Endothelial cell of umbilical vein (primary cell): ENCODE measurements at regions not wholly inside any gene's neighbourhood (a gene's known extent, or its start where the extent isn't known, plus 50 kb on each side); places are given as distances from the start of the nearest gene placed in this dataset.

ENCODE experiments used
- BruUV-seq: library from RNA; stranded (reverse); fragments of 400-500 nt; replicated peaks from 2 replicates; lab custom pipeline; 2021; lab: Mats Ljungman, UMichigan
- CTCF ChIA-PET: fragments of 300-600, 350-600 bp; sonication (Branson Sonifier 250); formaldehyde crosslinking; loops from one replicate; lab custom pipeline; 2021; ENCODE audit warnings: antibody characterized with exemption, inconsistent platforms; lab: Charles Lee
- POLR2A ChIA-PET: fragments of 300-600, 350-600 bp; sonication (Branson Sonifier 250); formaldehyde crosslinking; loops from one replicate; lab custom pipeline; 2021; ENCODE audit warnings: antibody characterized with exemption, inconsistent platforms; lab: Charles Lee
- DNase-seq: peaks from one replicate; pipeline ENCODE4 v3.0.0-alpha.2; 2011; ENCODE audit warnings: low read depth, low spot score
- FAIRE-seq: peaks from 2 replicates; lab custom pipeline; 2011; peaks lifted over from hg19 to GRCh38; lab: Jason Lieb, UNC
- H2AFZ ChIP-seq: 2 replicates; pipeline ENCODE4 v1.6.0; 2012; ENCODE audit warnings: low read depth, low read length, control low read depth, inconsistent platforms
- H3K27ac ChIP-seq: 2 replicates; pipeline ENCODE4 v1.5.1; 2011; ENCODE audit warnings: low read depth, mild to moderate bottlenecking, control low read depth, low read length, moderate library complexity; ENCODE audit not compliant: insufficient read depth
- H3K27me3 ChIP-seq, 2 experiments: 2 replicates each; pipeline versions ENCODE4 v1.6.0 to v1.6.1; 2011; ENCODE audit warnings: low read length in 2 of 2, mixed read lengths in 1 of 2; ENCODE audit not compliant: control insufficient read depth in 2 of 2, insufficient read depth in 2 of 2
- H3K36me3 ChIP-seq, 2 experiments: 2 replicates in 1 of 2; 3 replicates in 1 of 2; pipeline ENCODE4 v1.5.1; 2011; ENCODE audit warnings: low read length in 2 of 2, mild to moderate bottlenecking in 1 of 2, moderate library complexity in 1 of 2; ENCODE audit not compliant: control insufficient read depth in 2 of 2, insufficient read depth in 2 of 2; ENCODE audit errors: extremely low read depth in 1 of 2
- H3K4me1 ChIP-seq: 3 replicates; pipeline ENCODE4 v1.5.1; 2011; ENCODE audit warnings: mild to moderate bottlenecking, low read length; ENCODE audit not compliant: control insufficient read depth, insufficient read depth; ENCODE audit errors: extremely low read depth
- H3K4me2 ChIP-seq: 2 replicates; pipeline ENCODE4 v1.6.1; 2011; ENCODE audit warnings: low read length, control low read depth, mixed read lengths; ENCODE audit not compliant: insufficient read depth
- H3K4me3 ChIP-seq, 3 experiments: fragments of 200-600 bp in 1 of 3; sonication (generic), shearing (Covaris generic) in 1 of 3; replicated peaks in 1 of 3; 2 replicates each; pipeline ENCODE4 v1.5.1; 2011 to 2016; ENCODE audit warnings: control low read depth in 3 of 3, low read length in 3 of 3, mild to moderate bottlenecking in 2 of 3, inconsistent platforms in 1 of 3, low read depth in 1 of 3, moderate library complexity in 1 of 3; ENCODE audit not compliant: insufficient read depth in 1 of 3
- H3K79me2 ChIP-seq: 2 replicates; pipeline ENCODE4 v1.6.0; 2012; ENCODE audit warnings: low read length, inconsistent platforms; ENCODE audit not compliant: control insufficient read depth, insufficient read depth
- H3K9ac ChIP-seq: replicated peaks from 2 replicates; pipeline ENCODE3; 2011; ENCODE audit warnings: low read length, control low read depth; ENCODE audit not compliant: insufficient read depth; ENCODE audit errors: extremely low read depth
- H3K9me1 ChIP-seq: replicated peaks from 3 replicates; pipeline ENCODE4 v1.6.0; 2011; ENCODE audit warnings: mild to moderate bottlenecking, low read length; ENCODE audit not compliant: control insufficient read depth, insufficient read depth; ENCODE audit errors: extremely low read depth
- H3K9me3 ChIP-seq: replicated peaks from 2 replicates; pipeline ENCODE4 v1.5.1; 2012; ENCODE audit warnings: low read length, inconsistent platforms; ENCODE audit not compliant: control insufficient read depth, insufficient read depth
- H4K20me1 ChIP-seq: replicated peaks from 2 replicates; pipeline ENCODE3; 2011; ENCODE audit warnings: mild to moderate bottlenecking, low read length; ENCODE audit not compliant: control insufficient read depth, insufficient read depth; ENCODE audit errors: extremely low read depth
- CTCF ChIP-seq, 2 donors: IDR thresholded peaks; 1 replicate in 1 of 2; 2 replicates in 1 of 2; pipeline ENCODE4 v1.5.1; 2011; ENCODE audit warnings: low read length in 2 of 2, mild to moderate bottlenecking in 2 of 2, moderate library complexity in 2 of 2, control low read depth in 1 of 2, inconsistent platforms in 1 of 2, low read depth in 1 of 2; ENCODE audit not compliant: insufficient read depth in 1 of 2; ENCODE audit errors: extremely low read depth in 1 of 2
- EZH2 ChIP-seq: IDR thresholded peaks from 2 replicates; pipeline ENCODE4 v1.6.1; 2012; ENCODE audit warnings: borderline replicate concordance, low read depth, mild to moderate bottlenecking, moderate library complexity, low read length, inconsistent platforms; ENCODE audit not compliant: severe bottlenecking
- FOS ChIP-seq: IDR thresholded peaks from 2 replicates; pipeline ENCODE4 v1.6.1; 2011; ENCODE audit warnings: mild to moderate bottlenecking, low read length, moderate library complexity, borderline replicate concordance; ENCODE audit not compliant: insufficient read depth
- GATA2 ChIP-seq: IDR thresholded peaks from 2 replicates; pipeline ENCODE4 v1.7.0; 2011; ENCODE audit warnings: low read depth, mild to moderate bottlenecking, moderate library complexity, mixed read lengths, low read length; ENCODE audit not compliant: insufficient read length, insufficient read depth
- JUN ChIP-seq: IDR thresholded peaks from 2 replicates; pipeline ENCODE4 v1.6.1; 2011; ENCODE audit warnings: borderline replicate concordance, low read depth; ENCODE audit not compliant: insufficient read length, insufficient read depth
- MAX ChIP-seq: IDR thresholded peaks from 2 replicates; pipeline ENCODE4 v1.6.1; 2011; ENCODE audit not compliant: insufficient read depth, insufficient read length
- MYC ChIP-seq: IDR thresholded peaks from one replicate; pipeline ENCODE4 v1.6.1; 2011; ENCODE audit warnings: mild to moderate bottlenecking, low read depth, low read length
- POLR2A ChIP-seq: IDR thresholded peaks from 2 replicates; pipeline ENCODE4 v1.6.1; 2012; ENCODE audit warnings: low read depth, mild to moderate bottlenecking, control low read depth, low read length
- POLR2AphosphoS5 ChIP-seq: IDR thresholded peaks from 2 replicates; pipeline ENCODE4 v1.6.1; 2012; ENCODE audit warnings: low read depth, mild to moderate bottlenecking, control low read depth, low read length, moderate library complexity; ENCODE audit not compliant: insufficient read depth
- dilution Hi-C: fragments of 300-500 bp; cut with MboI; formaldehyde crosslinking; loops from one replicate; pipeline ENCODE4 v1.15.0; 2019; ENCODE audit warnings: low sequenced_read_pairs; ENCODE audit not compliant: extremely low pct_ligation_motif_present
- intact Hi-C: fragments of 100-400 bp; cut with micrococcal nuclease; formaldehyde crosslinking; loops from one replicate; pipeline ENCODE4 v1.10.0; 2022

GRCh38 chr18:75654386-75654785 lies 226.9 kb upstream of the SMIM21 start:
- Histone ChIP-seq H3K27me3 (no peaks in the 10 kb centered on the region), H3K36me3 (no peaks in the 10 kb centered on the region), H3K9me3 (peaks cover 2% of the 10 kb centered on the region), H3K9me1 (no peaks in the 10 kb centered on the region), H2AFZ (no peak overlapping the region), H3K4me1 (no peaks in the 10 kb centered on the region), H3K27ac (no peak overlapping the region), H3K9ac (no peak overlapping the region), H3K4me3 (no peak overlapping the region), H4K20me1 (no peaks in the 10 kb centered on the region), H3K79me2 (no peaks in the 10 kb centered on the region), H3K4me2 (no peak overlapping the region)
- ChIA-PET POLR2A (no interaction called here), CTCF (no interaction called here)
- BruUV-seq, result no TSS peak
- FAIRE-seq (no peak), DNase-seq (no peak)
- dilution Hi-C loops, result no loop called here
- intact Hi-C loops, result no loop called here
- TF ChIP-seq JUN, result no peak
- TF ChIP-seq POLR2AphosphoS5, result no peak
- TF ChIP-seq MYC, result no peak
- TF ChIP-seq POLR2A, result no peak
- TF ChIP-seq CTCF (IDR thresholded peaks at IDR 0.05; ENCODE audit: extremely low read depth in 1 of 2, insufficient read depth in 1 of 2, low read depth in 1 of 2, low read length in 2 of 2), result no peak
- TF ChIP-seq FOS, result no peak
- no peak for TF ChIP-seq MAX
- no peak for TF ChIP-seq GATA2
- TF ChIP-seq EZH2, result no peak
